H1 (cell line): ENCODE measurements at regions not wholly inside any gene's neighbourhood (a gene's known extent, or its start where the extent isn't known, plus 50 kb on each side); places are given as distances from the start of the nearest gene placed in this dataset.

Experiments
- KDM1A ChIP-seq: fragments of 200-600, 300-600 bp; sonication (generic); IDR thresholded peaks from 2 replicates; pipeline ENCODE4 v1.7.1; 2016; ENCODE audit warnings: mild to moderate bottlenecking, low read length, borderline replicate concordance
- NRF1 ChIP-seq: IDR thresholded peaks from 2 replicates; pipeline ENCODE4 v1.6.1; 2011; ENCODE audit warnings: mild to moderate bottlenecking, low read depth, low read length, improper control_type of control experiment
- SUZ12 ChIP-seq: fragments of 200-600 bp; sonication (generic); IDR thresholded peaks from 2 replicates; pipeline ENCODE4 v1.6.1; 2012; ENCODE audit warnings: mild to moderate bottlenecking, inconsistent platforms, low read length, moderate library complexity, mixed read lengths

- no peak for TF ChIP-seq NRF1
- TF ChIP-seq SUZ12: no peak
- TF ChIP-seq KDM1A: no peak
These were observed 245.1 kb upstream of the LMCD1 start (continued) for GRCh38 chr3:8256441-8257071.
